Heart left ventricle (tissue), 16 donors: ENCODE measurements at regions not wholly inside any gene's neighbourhood (a gene's known extent, or its start where the extent isn't known, plus 50 kb on each side); places are given as distances from the start of the nearest gene placed in this dataset.
A peak's percentile ranks its signal among the peaks of the same experiment; 100 is the strongest.

ENCODE experiments used
- ATAC-seq, 4 donors: fragments of 200-7000 bp; cut with Tn5 transposase; one replicate each; pipeline ENCODE4 v1.9.1; 2020 to 2022; ENCODE audit warnings: moderate library complexity in 4 of 4, mild to moderate bottlenecking in 3 of 4, moderate number of reproducible peaks in 1 of 4
- DNase-seq, 5 donors: peaks; one replicate each; pipeline ENCODE4 v3.0.0-alpha.2; 2020
- H3K27ac ChIP-seq, 12 donors: fragments of 200-600 bp; sonication (generic) in 4 of 12; one replicate each; pipeline versions ENCODE4 v1.5.0 to v1.8.0; 2016 to 2022; ENCODE audit warnings: mild to moderate bottlenecking in 2 of 12
- H3K27me3 ChIP-seq, 9 donors: fragments of 200-600 bp; sonication (generic) in 2 of 9; one replicate each; pipeline versions ENCODE4 v1.5.1 to v1.8.0; 2016 to 2022; ENCODE audit warnings: mild to moderate bottlenecking in 3 of 9
- H3K36me3 ChIP-seq, 9 donors: fragments of 200-600 bp; sonication (generic) in 2 of 9; one replicate each; pipeline versions ENCODE4 v1.5.0 to v1.8.0; 2018 to 2022; ENCODE audit warnings: mild to moderate bottlenecking in 2 of 9
- H3K4me1 ChIP-seq, 12 donors: fragments of 200-600 bp; sonication (generic) in 4 of 12; one replicate each; pipeline versions ENCODE4 v1.5.0 to v1.8.0; 2016 to 2022; ENCODE audit warnings: mild to moderate bottlenecking in 3 of 12
- H3K4me3 ChIP-seq, 12 donors: fragments of 200-600 bp; sonication (generic) in 4 of 12; one replicate each; pipeline versions ENCODE4 v1.5.0 to v1.8.0; 2017 to 2022; ENCODE audit warnings: mild to moderate bottlenecking in 9 of 12, moderate library complexity in 4 of 12
- H3K9me3 ChIP-seq, 12 donors: fragments of 200-600 bp; sonication (generic) in 4 of 12; one replicate each; pipeline versions ENCODE4 v1.5.0 to v1.8.0; 2016 to 2022; ENCODE audit warnings: mild to moderate bottlenecking in 1 of 12
- POLR2A ChIP-seq, 2 donors: fragments of 450-650 bp; IDR thresholded peaks; one replicate each; pipeline ENCODE4 v1.6.1; 2017; ENCODE audit warnings: antibody characterized with exemption in 2 of 2, mild to moderate bottlenecking in 2 of 2, moderate library complexity in 2 of 2
- WGBS, 4 donors: extraction: QIAGEN DNeasy Blood & Tissue Kit in 2 of 4; methylation state at CpG; one replicate each; pipeline versions ENCODE4 v1.1.5 to v1.1.7; 2013 to 2018; 5-methylcytosine and 5-hydroxymethylcytosine counted together
- intact Hi-C, 10 donors: fragments of 100-400 bp; cut with DNase I; formaldehyde crosslinking; loops; one replicate each; pipeline versions ENCODE4 v1.11.1 to v1.14.2; 2022
- TF ChIP-seq, protein P1 (sequence below), 12 donors: fragments of 200-600 bp; sonication (generic) in 4 of 12; IDR thresholded peaks; one replicate each; pipeline versions ENCODE4 v1.5.0 to v1.8.0; 2018 to 2022; ENCODE audit warnings: antibody characterized with exemption in 12 of 12, mild to moderate bottlenecking in 5 of 12
- donor health status: ischemic (EF 13 %, LVEDD 7.1; RV severe dilation, severe dysfunction).
- donor health status: healthy with polysubstance abuse.
- donor health status: DM: no; HTN: yes; CAD: no.
- donor health status: DM: no; HTN: no; CAD: no.
- donor health status: ischemic (EF 25% LVEDD 6.9; RV normal size, moderate dysfunction).
- donor health status: ischemic (EF 25% LVEDD 5.7; RV mildly dilated, moderate dysfunction).
- donor health status: healthy.
- donor health status: DM: yes; HTN: yes; CAD: no.
- donor health status: ischemic (EF 35%, LVEDD 5.7; RV mildly dilated, moderate dysfunction).
- donor health status: nonischemic (EF 11% LVEDD 7.7; RV severe dilation, severe dysfunction).
- donor health status: DM: yes; HTN: yes; CAD: no.
- donor health status: PGD.
- donor health status: ischemic (EF 29% LVEDD 5.4; RV normal size, mild dysfunction).
- donor health status: nonischemic (EF 23%, LVEDD 6.1; RV moderate dilation, normal function).

GRCh38 chr20:7189231-7189630 is 421.7 kb downstream of the BMP2 start:
- ATAC-seq (no peak), DNase-seq (no peak)
- H3K4me1 ChIP-seq: no peaks in the 10 kb centered on the region
- no peak overlapping the region for H3K4me3 ChIP-seq
- no peaks in the 10 kb centered on the region for H3K27me3 ChIP-seq
- intact Hi-C loops: no loop called here
- no peaks in the 10 kb centered on the region for H3K9me3 ChIP-seq
- H3K27ac ChIP-seq: no peak overlapping the region
- no peak for TF ChIP-seq POLR2A (IDR thresholded peaks at IDR 0.05)
- TF ChIP-seq, protein P1, sequence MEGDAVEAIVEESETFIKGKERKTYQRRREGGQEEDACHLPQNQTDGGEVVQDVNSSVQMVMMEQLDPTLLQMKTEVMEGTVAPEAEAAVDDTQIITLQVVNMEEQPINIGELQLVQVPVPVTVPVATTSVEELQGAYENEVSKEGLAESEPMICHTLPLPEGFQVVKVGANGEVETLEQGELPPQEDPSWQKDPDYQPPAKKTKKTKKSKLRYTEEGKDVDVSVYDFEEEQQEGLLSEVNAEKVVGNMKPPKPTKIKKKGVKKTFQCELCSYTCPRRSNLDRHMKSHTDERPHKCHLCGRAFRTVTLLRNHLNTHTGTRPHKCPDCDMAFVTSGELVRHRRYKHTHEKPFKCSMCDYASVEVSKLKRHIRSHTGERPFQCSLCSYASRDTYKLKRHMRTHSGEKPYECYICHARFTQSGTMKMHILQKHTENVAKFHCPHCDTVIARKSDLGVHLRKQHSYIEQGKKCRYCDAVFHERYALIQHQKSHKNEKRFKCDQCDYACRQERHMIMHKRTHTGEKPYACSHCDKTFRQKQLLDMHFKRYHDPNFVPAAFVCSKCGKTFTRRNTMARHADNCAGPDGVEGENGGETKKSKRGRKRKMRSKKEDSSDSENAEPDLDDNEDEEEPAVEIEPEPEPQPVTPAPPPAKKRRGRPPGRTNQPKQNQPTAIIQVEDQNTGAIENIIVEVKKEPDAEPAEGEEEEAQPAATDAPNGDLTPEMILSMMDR (IDR thresholded peaks at IDR 0.05): no peak
- 56 to 66% (median 60%) methylated on average over 2 of the region's 2 CpGs for WGBS, 4 donors
- H3K36me3 ChIP-seq: no peaks in the 10 kb centered on the region

DNA sequence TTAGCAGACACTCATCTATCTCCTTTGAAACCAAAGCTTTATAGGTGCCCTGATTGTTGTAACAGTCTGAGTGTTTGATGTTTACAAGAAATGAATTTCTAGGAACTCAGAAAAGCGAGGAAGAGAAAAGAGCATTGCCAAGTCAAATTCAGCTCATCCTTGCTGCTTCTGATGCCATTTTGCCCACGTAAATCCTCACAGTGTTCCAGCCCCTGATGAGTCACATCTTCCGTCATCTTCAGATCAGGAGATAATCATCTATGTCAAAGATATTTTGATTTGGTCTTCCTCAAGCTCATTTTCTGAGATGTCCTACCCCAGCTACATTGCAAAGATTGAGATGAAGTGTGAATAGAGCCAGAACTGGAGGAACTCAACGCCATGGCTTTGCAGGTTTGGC is 426.2 kb downstream of the BMP2 start:
- no peaks in the 10 kb centered on the region for H3K9me3 ChIP-seq
- no peak for DNase-seq
- WGBS, 4 donors: 69 to 86% (median 78%) methylated on average over 4 of the region's 4 CpGs
- no peak overlapping the region for H3K4me3 ChIP-seq
- intact Hi-C loops: no loop called here
- ATAC-seq: no peak
- TF ChIP-seq, protein P1 (IDR thresholded peaks at IDR 0.05): no peak
- TF ChIP-seq POLR2A (IDR thresholded peaks at IDR 0.05): no peak
- no peaks in the 10 kb centered on the region for H3K27me3 ChIP-seq
- no peak overlapping the region for H3K27ac ChIP-seq
- H3K4me1 ChIP-seq: no peaks in the 10 kb centered on the region
- H3K36me3 ChIP-seq: no peaks in the 10 kb centered on the region

DNA sequence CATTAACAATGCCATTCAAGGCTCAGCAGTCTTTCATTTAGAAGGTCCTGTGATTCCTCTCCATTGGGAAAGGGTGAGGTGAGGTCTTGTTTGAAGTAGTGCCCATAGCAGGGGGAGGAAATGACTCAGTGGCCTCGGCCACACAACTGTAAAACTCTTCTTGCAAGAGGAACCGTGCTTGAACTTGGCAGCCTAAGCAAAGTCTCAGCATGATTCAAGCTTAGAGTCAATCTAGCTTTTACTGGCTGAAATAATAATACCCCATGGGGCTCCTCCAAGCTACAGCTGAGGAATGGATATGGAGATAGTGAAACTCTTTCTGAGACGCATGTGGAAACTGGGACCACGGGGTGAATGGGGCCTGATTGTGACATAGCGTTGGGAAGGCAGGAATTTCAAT is 428.2 kb downstream of the BMP2 start:
- TF ChIP-seq, protein P1 (IDR thresholded peaks at IDR 0.05): no peak
- TF ChIP-seq POLR2A (IDR thresholded peaks at IDR 0.05): no peak
- WGBS, 4 donors: 64 to 73% (median 67%) methylated on average over 5 of the region's 5 CpGs

DNA sequence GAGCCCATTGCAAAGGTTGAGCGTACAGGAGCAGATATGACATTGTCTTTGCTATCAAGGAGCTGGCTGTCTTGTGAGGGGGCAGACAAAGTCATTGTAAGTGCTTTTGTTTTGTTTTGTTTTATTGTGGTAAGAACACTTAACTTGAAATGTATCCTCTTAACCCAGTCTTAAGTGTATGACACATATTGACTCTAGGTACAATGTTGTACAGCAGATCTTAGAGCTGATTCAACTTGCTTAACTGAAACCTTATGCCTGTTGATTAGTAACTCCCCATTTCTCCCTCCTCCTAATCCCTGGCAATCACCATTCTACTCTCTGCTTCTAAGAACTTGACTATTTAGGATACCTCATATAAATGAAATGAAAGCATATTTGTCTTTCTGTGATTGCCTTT is 429.0 kb downstream of the BMP2 start:
- TF ChIP-seq, protein P1 (IDR thresholded peaks at IDR 0.05): no peak
- TF ChIP-seq POLR2A (IDR thresholded peaks at IDR 0.05): no peak
- no peaks in the 10 kb centered on the region for H3K9me3 ChIP-seq
- no peak overlapping the region for H3K27ac ChIP-seq
- no peaks in the 10 kb centered on the region for H3K27me3 ChIP-seq
- ATAC-seq: no peak
- H3K4me1 ChIP-seq: no peaks in the 10 kb centered on the region
- no peak for DNase-seq
- intact Hi-C loops: no loop called here
- no peak overlapping the region for H3K4me3 ChIP-seq
- H3K36me3 ChIP-seq: no peaks in the 10 kb centered on the region
- 90 to 96% (median 94%) methylated on average over 1 of the region's 1 CpG for WGBS, 4 donors

More for the DNA sequence above, 428.2 kb downstream of the BMP2 start:
- Histone ChIP-seq H3K9me3 (no peaks in the 10 kb centered on the region), H3K4me3 (no peak overlapping the region), H3K27ac (no peak overlapping the region), H3K36me3 (no peaks in the 10 kb centered on the region), H3K27me3 (no peaks in the 10 kb centered on the region), H3K4me1 (no peaks in the 10 kb centered on the region)
- DNase-seq: peak in 1 of 5 donors; percentile 30
- intact Hi-C loops: no loop called here
- ATAC-seq: peak in 3 of 4 donors; percentile 24 to 82 (median 70)
